ENCODE measurements at regions not wholly inside any gene's neighbourhood (a gene's known extent, or its start where the extent isn't known, plus 50 kb on each side); places are given as distances from the start of the nearest gene placed in this dataset.

DNA sequence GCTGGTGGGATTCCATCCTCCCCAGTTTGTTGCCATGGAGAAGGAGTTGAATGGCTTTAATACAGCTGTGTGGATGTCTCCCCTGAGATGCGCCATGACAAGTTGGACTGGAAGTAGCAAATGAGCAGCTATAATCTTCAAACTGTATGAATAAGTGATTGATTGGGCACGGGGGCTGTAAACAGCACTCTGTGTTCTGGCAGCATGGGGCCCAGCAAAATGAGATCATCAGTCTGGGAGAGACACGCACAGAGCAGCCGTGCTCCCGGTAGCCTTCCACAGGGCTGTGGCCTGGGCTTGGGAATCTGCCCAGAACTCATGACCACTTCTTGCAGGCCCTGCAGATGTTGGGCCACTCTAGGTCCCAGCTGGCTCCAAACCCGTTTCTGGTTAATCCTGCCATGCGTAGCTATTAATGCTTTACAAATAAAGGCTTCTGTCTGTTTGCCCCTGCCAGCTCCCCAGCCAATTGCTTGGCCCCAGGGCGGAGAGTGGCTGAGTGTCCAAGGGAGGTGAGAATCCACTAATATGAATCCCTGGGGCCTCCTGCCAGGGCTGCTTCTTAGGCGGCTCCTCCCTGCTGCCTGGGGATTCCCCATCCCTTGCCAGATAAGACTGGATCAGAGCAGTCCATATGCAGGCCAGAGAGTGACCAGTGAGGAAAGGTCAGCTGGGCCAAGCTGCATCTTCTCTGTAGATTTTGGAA is 642.9 kb downstream of the AJAP1 start:
- no peak overlapping the region for H3K27ac Mint-ChIP-seq
- H3K27ac ChIP-seq (ENCODE audit: low read depth in 1 of 2, low read length in 2 of 2): no peak overlapping the region
- no peaks in the 10 kb centered on the region for H3K9me3 ChIP-seq (replicated peaks in 1 of 2; ENCODE audit: control insufficient read depth in 1 of 2, insufficient read depth in 1 of 2, low read length in 2 of 2)

DNA sequence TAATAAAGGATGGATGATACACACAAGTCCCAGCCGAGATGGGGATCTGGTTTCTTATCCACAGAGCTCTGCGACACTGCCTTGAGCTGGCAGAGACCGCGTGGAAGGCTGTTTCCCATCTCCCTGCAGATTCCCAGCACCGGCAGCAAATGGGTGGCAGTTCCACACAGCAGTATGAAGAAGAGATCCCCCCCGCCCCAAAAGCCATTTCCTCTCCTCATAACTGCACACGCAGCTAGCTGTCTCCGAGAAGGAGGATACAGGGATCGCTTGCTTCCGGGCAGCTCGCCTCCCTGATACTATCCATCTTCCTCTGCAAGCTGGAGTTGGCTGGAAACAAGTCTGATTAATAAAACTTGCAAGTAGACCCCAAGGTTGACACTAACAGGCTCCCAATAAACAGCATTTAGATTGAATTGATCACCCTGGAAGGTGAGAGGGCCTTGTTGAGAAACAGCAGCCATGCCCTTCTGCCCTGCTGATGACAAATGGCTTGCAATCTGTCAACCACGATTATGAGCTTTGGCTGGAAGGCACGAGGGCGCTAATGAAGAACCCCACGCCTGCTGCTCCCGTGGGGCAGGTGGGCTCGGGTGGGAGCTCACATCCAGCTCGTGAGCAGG is 642.3 kb downstream of the AJAP1 start:
- Mint-ChIP-seq H3K9me3 (peaks cover 0 to 5% (median 0%) of the 10 kb centered on the region in 7 donors), H3K27ac (no peak overlapping the region), H3K36me3 (no peaks in the 10 kb centered on the region), H3K4me3 (no peak overlapping the region), H3K4me1 (no peaks in the 10 kb centered on the region), H3K27me3 (ENCODE audit: low read depth in 3 of 3) (peaks cover 1 to 4% (median 2%) of the 10 kb centered on the region in 3 donors)
- WGBS (ENCODE audit: insufficient coverage): 82% methylated on average over 12 of the region's 18 CpGs
- no peaks in the 10 kb centered on the region for H3K27me3 ChIP-seq (ENCODE audit: control insufficient read depth in 2 of 2, insufficient read depth in 2 of 2, low read length in 2 of 2)
- H4K20me1 ChIP-seq (ENCODE audit: insufficient read depth, low read length): no peaks in the 10 kb centered on the region
- DNase-seq: no peak
- H3K4me1 ChIP-seq (ENCODE audit: control insufficient read depth in 1 of 2, insufficient read depth in 2 of 2, low read length in 2 of 2): no peaks in the 10 kb centered on the region
- H3K27ac ChIP-seq (ENCODE audit: low read depth in 1 of 2, low read length in 2 of 2): no peak overlapping the region
- intact Hi-C loops (cut with micrococcal nuclease): no loop called here
- H3K4me2 ChIP-seq (replicated peaks; ENCODE audit: extremely low read depth, low read length, poor library complexity, severe bottlenecking): no peak overlapping the region
- no peaks in the 10 kb centered on the region for H3K79me2 ChIP-seq (ENCODE audit: insufficient read depth, low read length)
- no peak overlapping the region for H3K9ac ChIP-seq (ENCODE audit: insufficient read depth, low read length, poor library complexity, severe bottlenecking)
- no peak overlapping the region for H2AFZ ChIP-seq (ENCODE audit: insufficient read depth, low read depth, low read length, poor library complexity, severe bottlenecking)
- TF ChIP-seq, protein P1, sequence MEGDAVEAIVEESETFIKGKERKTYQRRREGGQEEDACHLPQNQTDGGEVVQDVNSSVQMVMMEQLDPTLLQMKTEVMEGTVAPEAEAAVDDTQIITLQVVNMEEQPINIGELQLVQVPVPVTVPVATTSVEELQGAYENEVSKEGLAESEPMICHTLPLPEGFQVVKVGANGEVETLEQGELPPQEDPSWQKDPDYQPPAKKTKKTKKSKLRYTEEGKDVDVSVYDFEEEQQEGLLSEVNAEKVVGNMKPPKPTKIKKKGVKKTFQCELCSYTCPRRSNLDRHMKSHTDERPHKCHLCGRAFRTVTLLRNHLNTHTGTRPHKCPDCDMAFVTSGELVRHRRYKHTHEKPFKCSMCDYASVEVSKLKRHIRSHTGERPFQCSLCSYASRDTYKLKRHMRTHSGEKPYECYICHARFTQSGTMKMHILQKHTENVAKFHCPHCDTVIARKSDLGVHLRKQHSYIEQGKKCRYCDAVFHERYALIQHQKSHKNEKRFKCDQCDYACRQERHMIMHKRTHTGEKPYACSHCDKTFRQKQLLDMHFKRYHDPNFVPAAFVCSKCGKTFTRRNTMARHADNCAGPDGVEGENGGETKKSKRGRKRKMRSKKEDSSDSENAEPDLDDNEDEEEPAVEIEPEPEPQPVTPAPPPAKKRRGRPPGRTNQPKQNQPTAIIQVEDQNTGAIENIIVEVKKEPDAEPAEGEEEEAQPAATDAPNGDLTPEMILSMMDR (IDR thresholded peaks at IDR 0.05): no peak
- H3K9me3 ChIP-seq (replicated peaks in 1 of 2; ENCODE audit: control insufficient read depth in 1 of 2, insufficient read depth in 1 of 2, low read length in 2 of 2): no peaks in the 10 kb centered on the region
- no peak overlapping the region for H3K4me3 ChIP-seq (replicated peaks in 1 of 3; ENCODE audit: low read depth in 2 of 3, low read length in 3 of 3)
- no peaks in the 10 kb centered on the region for H3K36me3 ChIP-seq (replicated peaks in 1 of 2; ENCODE audit: control insufficient read depth in 1 of 2, insufficient read depth in 2 of 2, low read length in 2 of 2)

More for the DNA sequence above, 642.9 kb downstream of the AJAP1 start:
- Histone ChIP-seq H4K20me1 (ENCODE audit: insufficient read depth, low read length) (no peaks in the 10 kb centered on the region), H3K4me1 (ENCODE audit: control insufficient read depth in 1 of 2, insufficient read depth in 2 of 2, low read length in 2 of 2) (no peaks in the 10 kb centered on the region), H3K36me3 (replicated peaks in 1 of 2; ENCODE audit: control insufficient read depth in 1 of 2, insufficient read depth in 2 of 2, low read length in 2 of 2) (no peaks in the 10 kb centered on the region), H2AFZ (ENCODE audit: insufficient read depth, low read depth, low read length, poor library complexity, severe bottlenecking) (no peak overlapping the region), H3K4me3 (replicated peaks in 1 of 3; ENCODE audit: low read depth in 2 of 3, low read length in 3 of 3) (no peak overlapping the region), H3K79me2 (ENCODE audit: insufficient read depth, low read length) (no peaks in the 10 kb centered on the region), H3K9ac (ENCODE audit: insufficient read depth, low read length, poor library complexity, severe bottlenecking) (no peak overlapping the region), H3K4me2 (replicated peaks; ENCODE audit: extremely low read depth, low read length, poor library complexity, severe bottlenecking) (no peak overlapping the region), H3K27me3 (ENCODE audit: control insufficient read depth in 2 of 2, insufficient read depth in 2 of 2, low read length in 2 of 2) (no peaks in the 10 kb centered on the region)
- intact Hi-C loops (cut with micrococcal nuclease): no loop called here
- Mint-ChIP-seq H3K4me1 (no peaks in the 10 kb centered on the region), H3K36me3 (no peaks in the 10 kb centered on the region), H3K4me3 (no peak overlapping the region), H3K27me3 (ENCODE audit: low read depth in 3 of 3) (peaks cover 2 to 5% (median 4%) of the 10 kb centered on the region in 3 donors), H3K9me3 (peaks cover 0 to 5% (median 0%) of the 10 kb centered on the region in 7 donors)
- TF ChIP-seq, protein P1 (IDR thresholded peaks at IDR 0.05): no peak
- 91% methylated on average over 9 of the region's 9 CpGs for WGBS (ENCODE audit: insufficient coverage)
- no peak for DNase-seq
